Transverse colon (tissue), 4 donors: ENCODE measurements at regions not wholly inside any gene's neighbourhood (a gene's known extent, or its start where the extent isn't known, plus 50 kb on each side); places are given as distances from the start of the nearest gene placed in this dataset.

Experiments used
- DNase-seq: peaks from one replicate; pipeline ENCODE4 v3.0.0-alpha.2; 2019
- H3K27ac ChIP-seq, 4 donors: fragments of 200-600 bp; sonication (generic); 2 replicates each; pipeline ENCODE4 v1.5.1; 2016 to 2018; ENCODE audit warnings: inconsistent platforms in 4 of 4
- H3K27me3 ChIP-seq: fragments of 200-600 bp; sonication (generic); 2 replicates; pipeline ENCODE4 v1.5.1; 2017; ENCODE audit warnings: inconsistent platforms
- H3K36me3 ChIP-seq, 4 donors: fragments of 200-600 bp; sonication (generic); 2 replicates each; pipeline ENCODE4 v1.5.1; 2017 to 2019; ENCODE audit warnings: inconsistent platforms in 4 of 4
- H3K4me1 ChIP-seq, 4 donors: fragments of 200-600 bp; sonication (generic); 2 replicates each; pipeline ENCODE4 v1.5.1; 2017 to 2020; ENCODE audit warnings: inconsistent platforms in 4 of 4
- H3K4me3 ChIP-seq, 4 donors: fragments of 200-600 bp; sonication (generic); 1 replicate in 1 of 4; 2 replicates in 3 of 4; pipeline versions ENCODE4 v1.5.1 to v1.6.1; 2017 to 2019; ENCODE audit warnings: inconsistent platforms in 4 of 4
- H3K9me3 ChIP-seq, 2 donors: fragments of 200-600 bp; sonication (generic); 2 replicates each; pipeline ENCODE4 v1.5.1; 2017 to 2019; ENCODE audit warnings: inconsistent platforms in 2 of 2
- CTCF ChIP-seq, 5 experiments: fragments of 200-600 bp in 3 of 5; fragments of 450-650 bp in 2 of 5; sonication (generic) in 3 of 5; IDR thresholded peaks; 1 replicate in 2 of 5; 2 replicates in 3 of 5; pipeline ENCODE4 v1.5.1; 2016 to 2017; ENCODE audit warnings: antibody characterized with exemption in 5 of 5, inconsistent platforms in 3 of 5, mild to moderate bottlenecking in 2 of 5, moderate library complexity in 1 of 5
- EP300 ChIP-seq: sonication (generic); formaldehyde crosslinking; IDR thresholded peaks from one replicate; pipeline ENCODE4 v1.6.1; 2017; ENCODE audit warnings: antibody characterized with exemption, low read depth
- POLR2A ChIP-seq: fragments of 450-650 bp; IDR thresholded peaks from one replicate; pipeline ENCODE4 v1.6.1; 2016; ENCODE audit warnings: antibody characterized with exemption, mild to moderate bottlenecking, moderate library complexity
- POLR2AphosphoS5 ChIP-seq, 3 donors: sonication (generic); formaldehyde crosslinking; IDR thresholded peaks; one replicate each; pipeline ENCODE4 v1.6.1; 2016; ENCODE audit warnings: antibody characterized with exemption in 3 of 3
- WGBS, 2 donors: methylation state at CpG; one replicate each; pipeline ENCODE4 v1.1.5; 2018; ENCODE audit warnings: low coverage in 1 of 2; 5-methylcytosine and 5-hydroxymethylcytosine counted together
- in situ Hi-C, 4 donors: fragments of 200-750 bp; cut with MboI; loops; one replicate each; pipeline versions ENCODE4 v1.15.0 to v1.15.1; 2017; ENCODE audit warnings: low sequenced_read_pairs in 3 of 4, low pct_ligation_motif_present in 1 of 4, low pct_unique_long_range_greater_than_20kb in 1 of 4
- intact Hi-C: fragments of 100-400 bp; cut with DNase I; formaldehyde crosslinking; loops from one replicate; pipeline ENCODE4 v1.15.1; 2023; ENCODE audit warnings: low total_unique reads

DNA sequence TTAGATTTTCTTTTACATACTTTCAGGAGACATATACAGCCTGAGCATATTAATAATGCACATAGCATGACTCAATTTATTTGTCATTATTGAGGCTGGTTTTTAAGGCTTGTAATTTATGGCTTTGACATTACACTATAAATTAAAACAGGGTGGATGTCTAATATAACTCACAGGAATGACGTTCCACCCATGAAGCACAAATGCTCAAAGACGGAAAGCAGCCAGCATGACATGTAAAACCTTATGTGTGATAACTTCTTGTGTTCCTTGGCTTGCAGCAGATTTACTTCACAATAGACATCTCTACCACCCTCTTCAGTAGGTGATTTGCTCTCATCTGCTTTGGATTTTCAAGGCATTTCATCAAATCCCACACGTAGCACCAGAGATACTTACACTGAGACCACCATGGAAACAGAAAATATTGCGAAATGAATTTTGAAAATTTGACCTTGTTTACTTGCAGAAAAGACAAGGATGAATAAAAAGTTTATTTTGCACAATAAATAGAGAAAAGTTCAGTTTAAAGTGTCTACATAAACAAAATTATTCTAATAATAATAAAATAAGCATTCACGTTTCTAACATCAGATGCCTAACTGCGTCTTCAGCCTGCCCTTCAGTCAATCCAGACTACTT, 64.7 kb upstream of the BTC start:
- H3K36me3 ChIP-seq = no peaks in the 10 kb centered on the region
- intact Hi-C loops = no loop called here
- in situ Hi-C loops = no loop called here
- no peaks in the 10 kb centered on the region for H3K4me1 ChIP-seq
- no peak overlapping the region for H3K4me3 ChIP-seq
- no peak for DNase-seq
- no peaks in the 10 kb centered on the region for H3K9me3 ChIP-seq
- TF ChIP-seq EP300 (no peak), POLR2AphosphoS5 (IDR thresholded peaks at IDR 0.05) (no peak), CTCF (IDR thresholded peaks at IDR 0.05) (no peak), POLR2A (no peak)
- no peak overlapping the region for H3K27ac ChIP-seq
- WGBS, 2 donors = 74 to 77% methylated on average over 6 of the region's 6 CpGs
- H3K27me3 ChIP-seq = no peaks in the 10 kb centered on the region

DNA sequence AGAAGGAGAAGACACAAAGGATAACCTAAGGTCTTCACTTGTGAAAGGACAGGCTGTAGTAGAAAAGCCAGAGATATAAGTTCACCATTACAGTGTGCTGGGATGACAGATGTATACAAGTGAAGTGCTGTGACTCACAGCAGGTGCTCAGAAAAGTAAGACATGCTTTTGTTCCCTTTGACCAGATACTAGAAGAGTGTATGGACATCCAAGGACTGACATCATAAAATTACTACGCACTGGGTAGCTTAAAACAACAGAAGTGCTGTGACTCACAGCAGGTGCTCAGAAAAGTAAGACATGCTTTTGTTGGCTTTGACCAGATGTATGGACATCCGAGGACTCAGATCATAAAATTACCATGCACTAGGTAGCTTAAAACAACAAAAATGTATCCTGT, 61.6 kb upstream of the BTC start:
- 59 to 68% methylated on average over 2 of the region's 2 CpGs for WGBS, 2 donors

DNA sequence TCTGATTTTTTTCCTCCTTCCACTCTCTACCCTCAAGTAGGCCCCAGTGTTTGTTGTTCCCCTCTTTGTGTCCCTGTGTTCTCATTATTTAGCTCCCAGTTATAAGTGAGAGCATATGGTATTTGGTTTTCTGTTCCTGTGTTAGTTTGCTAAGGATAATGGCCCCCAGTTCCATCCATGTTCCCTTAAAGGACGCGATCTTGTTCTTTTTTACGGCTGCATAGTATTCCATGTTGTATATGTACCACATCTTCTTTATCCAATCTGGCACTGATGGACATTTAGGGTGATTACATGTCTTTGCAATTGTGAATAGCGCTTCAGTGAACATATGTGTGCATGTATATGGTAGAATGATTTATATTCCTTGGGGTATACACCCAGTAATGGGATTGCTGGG, 54.5 kb upstream of the BTC start:
- in situ Hi-C loops (no loop called here), intact Hi-C loops (no loop called here)
- Histone ChIP-seq H3K4me3 (no peak overlapping the region), H3K9me3 (peaks cover 3 to 5% of the 10 kb centered on the region in 2 donors), H3K27me3 (no peaks in the 10 kb centered on the region), H3K4me1 (no peaks in the 10 kb centered on the region), H3K36me3 (no peaks in the 10 kb centered on the region), H3K27ac (no peak overlapping the region)
- TF ChIP-seq POLR2AphosphoS5 (IDR thresholded peaks at IDR 0.05) = no peak
- no peak for TF ChIP-seq POLR2A
- no peak for TF ChIP-seq CTCF (IDR thresholded peaks at IDR 0.05)
- TF ChIP-seq EP300 = no peak
- no peak for DNase-seq
- 93 to 100% methylated on average over 4 of the region's 4 CpGs for WGBS, 2 donors

More for the DNA sequence above, 61.6 kb upstream of the BTC start:
- in situ Hi-C loops = no loop called here
- H3K9me3 ChIP-seq = peaks cover 0 to 1% of the 10 kb centered on the region in 2 donors
- no peak for DNase-seq
- H3K27me3 ChIP-seq = no peaks in the 10 kb centered on the region
- H3K36me3 ChIP-seq = no peaks in the 10 kb centered on the region
- no peak for TF ChIP-seq POLR2AphosphoS5 (IDR thresholded peaks at IDR 0.05)
- no peak for TF ChIP-seq EP300
- TF ChIP-seq CTCF (IDR thresholded peaks at IDR 0.05) = no peak
- no peak for TF ChIP-seq POLR2A
- intact Hi-C loops = no loop called here
- H3K27ac ChIP-seq = no peak overlapping the region
- no peak overlapping the region for H3K4me3 ChIP-seq
- H3K4me1 ChIP-seq = no peaks in the 10 kb centered on the region

GRCh38 chr4:74845834-74846233, 51.5 kb upstream of the BTC start:
- intact Hi-C loops (no loop called here), in situ Hi-C loops (no loop called here)
- Histone ChIP-seq H3K4me1 (no peaks in the 10 kb centered on the region), H3K27ac (no peak overlapping the region), H3K9me3 (peaks cover 2 to 5% of the 10 kb centered on the region in 2 donors), H3K36me3 (no peaks in the 10 kb centered on the region), H3K4me3 (no peak overlapping the region), H3K27me3 (no peaks in the 10 kb centered on the region)
- TF ChIP-seq EP300 (no peak), POLR2A (no peak), CTCF (IDR thresholded peaks at IDR 0.05) (no peak)
- 95 to 100% methylated on average over 1 of the region's 1 CpG for WGBS, 2 donors
- no peak for DNase-seq
